Progenitor cell of endocrine pancreas (in vitro differentiated cells): ENCODE measurements at regions not wholly inside any gene's neighbourhood (a gene's known extent, or its start where the extent isn't known, plus 50 kb on each side); places are given as distances from the start of the nearest gene placed in this dataset.
"Not testable (repeated sequence)": the region's sequence is repeated elsewhere in the genome, so short reads cannot be mapped to it uniquely, and the experiment has no call there.

Source experiments
- DNase-seq: peaks from one replicate; pipeline ENCODE4 v3.0.0; 2021; ENCODE audit warnings: low spot score; ENCODE audit not compliant: unreplicated experiment
- H3K27ac Mint-ChIP-seq: 2 replicates; pipeline ENCODE4 v1.8.0; 2021; ENCODE audit warnings: mild to moderate bottlenecking, moderate library complexity, mixed read lengths
- H3K27me3 Mint-ChIP-seq: 2 replicates; pipeline ENCODE4 v1.8.0; 2021; ENCODE audit warnings: mixed read lengths
- H3K36me3 Mint-ChIP-seq: 2 replicates; pipeline ENCODE4 v1.8.0; 2022; ENCODE audit warnings: mixed read lengths; ENCODE audit not compliant: insufficient read depth
- H3K4me1 Mint-ChIP-seq: 2 replicates; pipeline ENCODE4 v1.8.0; 2021; ENCODE audit warnings: low read depth, mixed read lengths
- H3K4me3 Mint-ChIP-seq: 2 replicates; pipeline ENCODE4 v1.8.0; 2021; ENCODE audit warnings: low read depth, mild to moderate bottlenecking, moderate library complexity, mixed read lengths
- H3K9me3 Mint-ChIP-seq: 2 replicates; pipeline ENCODE4 v1.8.0; 2021; ENCODE audit warnings: low read depth, mixed read lengths
- TF ChIP-seq, protein P1 (sequence below): fragments of 200-600 bp; sonication (generic); IDR thresholded peaks from one replicate; pipeline ENCODE4 v1.5.0; 2021; ENCODE audit warnings: antibody characterized with exemption, mild to moderate bottlenecking; ENCODE audit not compliant: unreplicated experiment

DNA sequence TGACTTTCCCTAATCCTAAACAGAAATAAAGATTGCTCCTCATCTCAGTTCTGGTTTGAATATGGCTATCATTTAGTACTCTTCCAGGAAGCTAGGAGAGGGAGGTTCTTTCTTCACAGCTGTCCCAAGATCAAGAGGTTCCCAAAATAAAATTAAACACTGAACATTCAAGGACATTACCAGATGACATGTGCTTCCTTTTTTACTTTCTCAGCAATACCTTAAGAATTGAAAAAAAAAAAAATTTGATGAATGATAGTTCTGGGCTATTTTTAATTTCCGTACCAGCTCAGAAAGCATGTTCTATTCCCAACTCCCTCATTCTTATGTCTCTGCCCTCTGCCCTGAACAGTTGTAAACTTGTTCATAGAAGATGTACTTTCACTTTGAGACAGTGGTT lies 61.7 kb upstream of the MYL1 start:
- Mint-ChIP-seq H3K4me3 (no peak overlapping the region), H3K4me1 (no peaks in the 10 kb centered on the region), H3K27ac (no peak overlapping the region), H3K9me3 (no peaks in the 10 kb centered on the region), H3K36me3 (no peaks in the 10 kb centered on the region), H3K27me3 (no peaks in the 10 kb centered on the region)
- TF ChIP-seq, protein P1, sequence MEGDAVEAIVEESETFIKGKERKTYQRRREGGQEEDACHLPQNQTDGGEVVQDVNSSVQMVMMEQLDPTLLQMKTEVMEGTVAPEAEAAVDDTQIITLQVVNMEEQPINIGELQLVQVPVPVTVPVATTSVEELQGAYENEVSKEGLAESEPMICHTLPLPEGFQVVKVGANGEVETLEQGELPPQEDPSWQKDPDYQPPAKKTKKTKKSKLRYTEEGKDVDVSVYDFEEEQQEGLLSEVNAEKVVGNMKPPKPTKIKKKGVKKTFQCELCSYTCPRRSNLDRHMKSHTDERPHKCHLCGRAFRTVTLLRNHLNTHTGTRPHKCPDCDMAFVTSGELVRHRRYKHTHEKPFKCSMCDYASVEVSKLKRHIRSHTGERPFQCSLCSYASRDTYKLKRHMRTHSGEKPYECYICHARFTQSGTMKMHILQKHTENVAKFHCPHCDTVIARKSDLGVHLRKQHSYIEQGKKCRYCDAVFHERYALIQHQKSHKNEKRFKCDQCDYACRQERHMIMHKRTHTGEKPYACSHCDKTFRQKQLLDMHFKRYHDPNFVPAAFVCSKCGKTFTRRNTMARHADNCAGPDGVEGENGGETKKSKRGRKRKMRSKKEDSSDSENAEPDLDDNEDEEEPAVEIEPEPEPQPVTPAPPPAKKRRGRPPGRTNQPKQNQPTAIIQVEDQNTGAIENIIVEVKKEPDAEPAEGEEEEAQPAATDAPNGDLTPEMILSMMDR: no peak
- no peak for DNase-seq

DNA sequence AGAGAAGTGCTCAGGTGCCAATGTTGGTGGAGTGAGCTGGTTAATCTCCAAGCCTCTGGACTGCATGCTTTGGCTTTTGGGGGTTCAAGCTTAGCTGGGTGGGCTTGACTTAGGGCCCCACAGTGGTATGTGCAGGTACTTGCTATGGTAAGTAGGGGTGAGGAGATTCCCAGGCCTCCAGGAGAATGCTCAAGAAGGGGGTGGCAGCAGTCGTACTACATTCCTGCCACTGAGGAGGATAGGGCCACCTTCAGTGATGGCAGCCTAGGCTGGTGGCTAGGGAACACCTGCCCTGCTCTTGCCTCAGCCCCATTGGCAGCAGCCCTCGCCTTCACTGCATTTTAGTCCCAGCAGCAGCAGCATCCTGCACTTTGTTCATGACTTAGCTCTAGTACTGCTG lies 55.6 kb upstream of the MYL1 start:
- TF ChIP-seq, protein P1: no peak
- Mint-ChIP-seq H3K27me3 (no peaks in the 10 kb centered on the region), H3K4me1 (peaks cover under 1% of the 10 kb centered on the region), H3K4me3 (no peak overlapping the region), H3K27ac (no peak overlapping the region), H3K9me3 (peaks cover under 1% of the 10 kb centered on the region), H3K36me3 (no peaks in the 10 kb centered on the region)
- DNase-seq: no peak

DNA sequence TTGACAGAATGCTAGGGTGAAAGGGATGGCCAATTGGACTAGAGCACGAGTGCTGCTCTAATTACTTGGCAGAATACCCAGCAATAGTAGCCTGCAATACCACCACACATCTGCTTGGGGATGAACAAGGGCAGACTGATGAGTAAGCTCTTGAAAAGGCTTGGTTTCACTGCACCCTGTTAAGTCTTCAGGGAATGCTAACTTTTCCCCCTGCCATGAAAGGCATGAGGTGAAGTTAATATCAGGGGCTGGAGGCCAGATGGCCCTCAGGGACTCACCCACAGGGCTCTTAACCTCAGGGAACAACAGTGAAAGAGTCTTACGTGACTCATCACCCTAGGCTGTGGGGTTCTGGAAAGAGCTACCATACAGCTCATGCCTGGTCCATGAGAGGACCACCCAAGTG lies 51.7 kb upstream of the MYL1 start:
- no peak for DNase-seq
- Mint-ChIP-seq H3K4me3 (no peak overlapping the region), H3K36me3 (no peaks in the 10 kb centered on the region), H3K4me1 (peaks cover 3% of the 10 kb centered on the region), H3K9me3 (peaks cover 3% of the 10 kb centered on the region), H3K27ac (no peak overlapping the region), H3K27me3 (no peaks in the 10 kb centered on the region)
- TF ChIP-seq, protein P1: no peak

DNA sequence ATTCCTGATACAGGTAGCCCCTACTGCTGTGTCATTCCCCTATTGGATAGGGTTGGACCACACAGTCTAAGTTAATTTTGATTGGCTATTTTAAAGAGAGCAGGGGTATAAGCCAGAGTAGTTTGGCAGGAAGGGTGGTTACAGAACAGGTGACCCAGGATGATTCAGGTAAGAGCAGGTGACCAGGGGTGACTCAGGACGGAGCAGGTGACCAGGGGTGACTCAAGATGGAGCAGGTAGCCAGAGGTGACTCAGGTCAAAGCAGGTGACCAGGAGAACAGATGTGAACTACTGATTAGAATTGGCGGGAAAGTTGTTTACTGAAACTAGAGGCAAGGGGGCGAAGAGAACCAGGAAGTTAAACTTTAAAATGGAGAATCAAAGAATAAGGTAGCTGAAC lies 50.5 kb upstream of the MYL1 start:
- H3K27me3 Mint-ChIP-seq, DNase-seq, H3K4me3 Mint-ChIP-seq, H3K9me3 Mint-ChIP-seq, H3K36me3 Mint-ChIP-seq, H3K4me1 Mint-ChIP-seq: not testable (repeated sequence)
- peak overlapping the region; percentile 44 for H3K27ac Mint-ChIP-seq
